Neural cell (in vitro differentiated cells): ENCODE measurements at regions not wholly inside any gene's neighbourhood (a gene's known extent, or its start where the extent isn't known, plus 50 kb on each side); places are given as distances from the start of the nearest gene placed in this dataset.

Experiments used
- CTCF ChIP-seq: fragments of 450-650 bp; IDR thresholded peaks from 2 replicates; pipeline ENCODE4 v1.5.1; 2014; ENCODE audit warnings: antibody characterized with exemption, mild to moderate bottlenecking, moderate library complexity; ENCODE audit not compliant: poor library complexity, severe bottlenecking
- EP300 ChIP-seq: fragments of 450-650 bp; conservative IDR thresholded peaks from 2 replicates; pipeline ENCODE4 v1.6.1; 2014; ENCODE audit warnings: antibody characterized with exemption, mild to moderate bottlenecking, moderate library complexity; ENCODE audit not compliant: poor library complexity, severe bottlenecking
- EZH2 ChIP-seq: fragments of 200-600, 300-800 bp; shearing (Covaris generic), sonication (generic); IDR thresholded peaks from 2 replicates; pipeline ENCODE4 v1.6.1; 2014; ENCODE audit warnings: antibody characterized with exemption, low read length, borderline replicate concordance, mild to moderate bottlenecking; ENCODE audit not compliant: insufficient read depth, poor library complexity, severe bottlenecking
- RAD21 ChIP-seq: fragments of 450-650 bp; conservative IDR thresholded peaks from 2 replicates; pipeline ENCODE4 v1.6.1; 2014; ENCODE audit warnings: antibody characterized with exemption, mild to moderate bottlenecking, moderate library complexity
- SMC3 ChIP-seq: fragments of 450-650 bp; conservative IDR thresholded peaks from 2 replicates; pipeline ENCODE4 v1.6.1; 2014; ENCODE audit warnings: antibody characterized with exemption, mild to moderate bottlenecking, moderate library complexity; ENCODE audit not compliant: poor library complexity

- no peak for TF ChIP-seq SMC3
- no peak for TF ChIP-seq CTCF
- no peak for TF ChIP-seq EP300
- no peak for TF ChIP-seq RAD21
- no peak for TF ChIP-seq EZH2
Measured at GRCh38 chr13:62779161-62779560, 1363.5 kb upstream of the PCDH20 start.
